Suprapubic skin (tissue), 4 donors: ENCODE measurements at regions not wholly inside any gene's neighbourhood (a gene's known extent, or its start where the extent isn't known, plus 50 kb on each side); places are given as distances from the start of the nearest gene placed in this dataset.

Source experiments
- EP300 ChIP-seq: sonication (generic); formaldehyde crosslinking; IDR thresholded peaks from one replicate; pipeline ENCODE4 v1.6.1; 2017; ENCODE audit warnings: antibody characterized with exemption
- POLR2A ChIP-seq, 2 donors: fragments of 450-650 bp; IDR thresholded peaks; one replicate each; pipeline ENCODE4 v1.6.1; 2017; ENCODE audit warnings: antibody characterized with exemption in 2 of 2, mild to moderate bottlenecking in 2 of 2, moderate library complexity in 2 of 2
- POLR2AphosphoS5 ChIP-seq, 3 donors: sonication (generic); formaldehyde crosslinking; IDR thresholded peaks; one replicate each; pipeline ENCODE4 v1.6.1; 2017; ENCODE audit warnings: antibody characterized with exemption in 3 of 3
- TF ChIP-seq, protein P1 (sequence below), 2 donors: fragments of 200-600 bp in 1 of 2; fragments of 450-650 bp in 1 of 2; sonication (generic) in 1 of 2; IDR thresholded peaks; one replicate each; pipeline ENCODE4 v1.5.1; 2016 to 2019; ENCODE audit warnings: antibody characterized with exemption in 2 of 2, mild to moderate bottlenecking in 1 of 2, moderate library complexity in 1 of 2

DNA sequence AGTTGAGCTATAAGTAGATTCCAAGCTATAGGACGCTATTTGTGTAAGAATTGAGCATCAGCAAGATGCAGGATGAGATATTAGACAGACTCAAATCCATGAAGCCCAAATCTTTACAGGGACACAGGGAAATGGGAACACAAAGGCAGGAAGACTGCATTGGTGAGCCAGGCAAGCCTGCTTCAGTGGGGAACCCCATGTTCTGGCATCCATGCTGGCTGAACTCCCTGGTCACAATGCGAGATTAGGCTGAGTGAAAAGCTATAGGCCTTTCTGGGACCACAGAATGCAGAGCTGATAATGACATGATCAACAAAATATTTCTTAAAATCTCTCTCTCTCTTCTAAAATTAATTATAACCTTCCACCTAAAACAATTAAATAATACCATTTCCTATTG lies 170.5 kb downstream of the CDC14C start:
- TF ChIP-seq POLR2A (IDR thresholded peaks at IDR 0.05) (no peak), EP300 (no peak), POLR2AphosphoS5 (IDR thresholded peaks at IDR 0.05) (no peak)
- TF ChIP-seq, protein P1, sequence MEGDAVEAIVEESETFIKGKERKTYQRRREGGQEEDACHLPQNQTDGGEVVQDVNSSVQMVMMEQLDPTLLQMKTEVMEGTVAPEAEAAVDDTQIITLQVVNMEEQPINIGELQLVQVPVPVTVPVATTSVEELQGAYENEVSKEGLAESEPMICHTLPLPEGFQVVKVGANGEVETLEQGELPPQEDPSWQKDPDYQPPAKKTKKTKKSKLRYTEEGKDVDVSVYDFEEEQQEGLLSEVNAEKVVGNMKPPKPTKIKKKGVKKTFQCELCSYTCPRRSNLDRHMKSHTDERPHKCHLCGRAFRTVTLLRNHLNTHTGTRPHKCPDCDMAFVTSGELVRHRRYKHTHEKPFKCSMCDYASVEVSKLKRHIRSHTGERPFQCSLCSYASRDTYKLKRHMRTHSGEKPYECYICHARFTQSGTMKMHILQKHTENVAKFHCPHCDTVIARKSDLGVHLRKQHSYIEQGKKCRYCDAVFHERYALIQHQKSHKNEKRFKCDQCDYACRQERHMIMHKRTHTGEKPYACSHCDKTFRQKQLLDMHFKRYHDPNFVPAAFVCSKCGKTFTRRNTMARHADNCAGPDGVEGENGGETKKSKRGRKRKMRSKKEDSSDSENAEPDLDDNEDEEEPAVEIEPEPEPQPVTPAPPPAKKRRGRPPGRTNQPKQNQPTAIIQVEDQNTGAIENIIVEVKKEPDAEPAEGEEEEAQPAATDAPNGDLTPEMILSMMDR (IDR thresholded peaks at IDR 0.05) = no peak
